Choroid plexus epithelial cell (primary cell): ENCODE measurements at regions not wholly inside any gene's neighbourhood (a gene's known extent, or its start where the extent isn't known, plus 50 kb on each side); places are given as distances from the start of the nearest gene placed in this dataset.

Source experiments
- DNase-seq: peaks from one replicate; pipeline ENCODE4 v3.0.0-alpha.2; 2010; ENCODE audit warnings: low read depth
- H3K4me3 ChIP-seq: 2 replicates; pipeline ENCODE4 v1.5.1; 2011; ENCODE audit warnings: low read depth, mild to moderate bottlenecking, control low read depth, low read length, moderate library complexity
- CTCF ChIP-seq: conservative IDR thresholded peaks from 2 replicates; pipeline ENCODE4 v1.5.1; 2011; ENCODE audit warnings: low read depth, mild to moderate bottlenecking, control low read depth, inconsistent platforms, low read length, moderate library complexity

DNA sequence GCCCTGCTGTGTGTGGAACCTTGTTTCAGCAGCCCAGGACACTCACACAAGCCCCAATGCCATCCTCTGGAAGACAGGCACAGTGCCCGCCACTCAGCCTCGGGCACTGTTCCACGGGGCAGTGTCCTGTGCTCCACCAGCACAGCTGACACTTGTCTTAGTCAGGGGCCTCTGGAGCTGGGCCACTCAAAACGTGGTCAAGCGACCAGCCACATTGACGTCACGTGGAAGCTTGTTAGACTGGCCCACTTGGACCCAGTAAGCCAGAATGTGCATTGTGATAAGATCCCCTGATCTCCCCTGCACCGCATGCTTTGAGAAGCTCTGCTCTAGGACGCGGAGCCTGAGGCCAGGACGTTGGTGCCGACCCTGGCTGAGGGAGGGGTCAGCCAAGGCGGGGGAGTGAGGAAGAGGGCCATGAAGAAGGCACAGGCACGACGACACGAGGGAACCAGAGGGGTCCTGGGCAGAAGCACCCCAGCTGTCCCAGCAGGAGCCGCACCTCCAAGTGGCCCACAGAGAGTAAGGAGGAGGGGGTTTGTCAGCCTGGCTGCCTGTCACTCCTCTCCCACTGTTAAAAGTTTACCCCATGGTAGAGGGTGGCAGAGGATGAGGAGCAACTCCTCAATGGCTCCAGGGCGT lies 64.6 kb downstream of the LINC01488 start:
- no peak for DNase-seq
- no peak for TF ChIP-seq CTCF
- H3K4me3 ChIP-seq: no peak overlapping the region

- no peak for DNase-seq
- TF ChIP-seq CTCF: no peak
- no peak overlapping the region for H3K4me3 ChIP-seq
Observed at GRCh38 chr11:69546735-69547370, 65.4 kb downstream of the LINC01488 start.

- no peak for TF ChIP-seq CTCF
- no peak overlapping the region for H3K4me3 ChIP-seq
- DNase-seq: no peak
Observed at GRCh38 chr11:69550846-69551245, 69.4 kb downstream of the LINC01488 start.

- H3K4me3 ChIP-seq: no peak overlapping the region
- TF ChIP-seq CTCF: no peak
- no peak for DNase-seq
Observed at GRCh38 chr11:69551963-69552362, 70.5 kb downstream of the LINC01488 start.

DNA sequence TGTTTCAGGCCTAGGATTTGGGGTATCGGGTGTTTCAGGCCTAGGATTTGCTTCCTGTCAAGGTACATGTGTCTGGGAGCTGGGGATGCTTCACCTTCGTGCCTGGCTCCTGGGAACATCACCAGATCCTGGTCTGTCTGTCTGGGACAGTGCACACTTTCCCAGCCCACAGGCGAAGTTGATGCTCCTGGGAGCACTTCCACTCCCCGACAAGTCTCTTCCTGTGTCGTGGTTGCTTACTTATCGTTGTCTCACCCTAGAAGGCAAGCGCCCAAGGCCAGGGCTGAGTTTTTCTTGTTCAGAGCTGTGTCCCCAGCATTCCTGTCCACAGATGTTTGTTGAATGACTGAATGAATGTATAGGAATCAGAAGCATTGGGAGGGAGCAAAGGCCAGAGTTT lies 71.5 kb downstream of the LINC01488 start:
- no peak for DNase-seq
- TF ChIP-seq CTCF: no peak
- H3K4me3 ChIP-seq: no peak overlapping the region

- H3K4me3 ChIP-seq: no peak overlapping the region
- DNase-seq: no peak
- no peak for TF ChIP-seq CTCF
Observed at GRCh38 chr11:69553416-69554357, 72.2 kb downstream of the LINC01488 start.
